ENCODE measurements at regions not wholly inside any gene's neighbourhood (a gene's known extent, or its start where the extent isn't known, plus 50 kb on each side); places are given as distances from the start of the nearest gene placed in this dataset.

- no peak for FAIRE-seq
- no peak for DNase-seq (ENCODE audit: low spot score)
Observed at GRCh38 chr12:98198261-98198982, 317.0 kb upstream of the TMPO start.

DNA sequence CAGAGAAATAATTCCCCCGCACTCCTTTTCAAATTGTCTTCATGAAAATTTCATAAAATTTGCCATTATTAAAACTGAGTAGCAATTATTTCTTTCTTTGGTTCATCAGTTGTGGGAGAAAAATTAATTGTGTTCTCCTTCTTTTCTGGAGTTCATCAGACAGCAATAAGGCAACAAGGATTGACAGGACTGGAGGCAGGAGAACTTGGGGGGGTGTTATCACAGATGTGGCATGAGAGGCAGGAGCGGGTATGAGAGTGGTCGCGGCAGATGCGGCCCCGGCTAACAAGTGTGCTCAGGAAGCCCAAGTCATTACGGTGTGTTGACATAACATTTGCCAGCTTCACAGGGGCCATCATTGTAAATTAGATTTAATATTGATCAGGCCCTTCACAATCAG lies 306.6 kb upstream of the TMPO start:
- FAIRE-seq (no peak), DNase-seq (ENCODE audit: low spot score) (no peak)

- DNase-seq (ENCODE audit: low spot score) = peak; percentile 9
- no peak for FAIRE-seq
Observed at GRCh38 chr12:98211909-98212695, 303.3 kb upstream of the TMPO start.

- no peak for FAIRE-seq
- DNase-seq (ENCODE audit: low spot score) = no peak
Observed at GRCh38 chr12:98213556-98213955, 301.8 kb upstream of the TMPO start.

DNA sequence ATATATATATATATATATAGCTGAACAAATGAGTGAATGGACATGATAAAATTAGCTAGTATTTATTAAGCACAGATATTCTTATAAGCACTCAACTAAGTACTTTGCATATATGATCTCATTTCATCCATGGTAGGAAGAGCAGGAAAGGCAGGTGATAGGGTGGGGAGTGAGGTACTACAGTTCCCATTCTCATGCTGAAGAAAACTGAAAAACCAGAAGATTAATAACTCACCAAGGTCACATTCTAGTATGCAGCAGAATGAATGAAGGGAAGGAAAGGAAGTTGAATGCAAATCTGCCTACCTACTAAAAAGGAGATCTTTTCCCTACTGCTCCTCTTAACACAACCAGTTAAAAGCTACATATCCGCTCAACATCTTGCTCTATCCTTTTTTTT lies 298.1 kb upstream of the TMPO start:
- DNase-seq (ENCODE audit: low spot score) (no peak), FAIRE-seq (no peak)

DNA sequence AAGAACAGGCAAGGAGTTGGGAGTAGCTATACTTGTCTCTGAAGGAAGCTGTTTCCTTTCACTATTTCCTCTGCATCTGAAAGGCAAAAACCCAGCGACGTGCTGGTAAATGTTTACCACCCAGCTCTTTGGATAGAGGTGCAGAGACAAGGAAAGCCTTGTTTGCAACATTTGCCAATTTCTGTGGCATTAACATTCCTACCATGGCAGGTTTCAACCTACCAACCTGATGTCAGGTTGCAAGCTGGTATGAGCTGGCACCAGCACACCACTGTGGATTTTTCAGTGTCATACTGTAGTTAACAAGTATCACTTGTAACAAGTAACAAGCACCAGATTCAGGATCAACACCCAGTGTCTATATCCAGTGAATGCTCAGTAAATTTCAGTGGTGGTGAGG lies 294.8 kb upstream of the TMPO start:
- DNase-seq (ENCODE audit: low spot score) = no peak
- FAIRE-seq = no peak

DNA sequence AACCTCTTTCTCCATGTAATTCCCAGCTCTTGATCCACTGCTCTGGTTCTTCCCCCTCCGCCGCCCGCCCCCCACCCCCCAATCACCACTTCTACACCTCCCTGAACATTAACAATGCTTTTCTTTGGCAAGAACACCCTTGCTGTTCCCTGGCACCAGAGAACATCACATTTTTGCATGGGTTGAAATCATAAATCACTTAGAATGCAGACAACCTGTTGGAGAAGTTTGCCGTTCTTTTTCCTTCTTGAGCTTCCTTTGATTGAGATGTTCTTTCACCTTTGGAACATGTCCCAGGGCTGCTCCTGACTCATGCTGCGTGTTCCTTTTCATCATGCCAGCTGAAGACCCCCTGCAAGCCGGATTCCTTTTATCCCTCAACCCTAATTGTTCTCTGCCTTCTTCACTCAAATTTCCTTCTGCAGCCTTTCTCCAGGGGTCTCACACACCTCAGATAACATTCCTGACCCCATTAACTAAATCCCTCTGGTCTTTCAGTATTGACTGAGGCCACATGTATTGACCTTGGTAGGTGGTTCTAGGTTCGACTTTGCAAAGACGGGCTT lies 294.1 kb upstream of the TMPO start:
- no peak for FAIRE-seq
- no peak for DNase-seq (ENCODE audit: low spot score)

- no peak for FAIRE-seq
- no peak for DNase-seq (ENCODE audit: low spot score)
Observed at GRCh38 chr12:98222135-98222534, 293.3 kb upstream of the TMPO start.

DNA sequence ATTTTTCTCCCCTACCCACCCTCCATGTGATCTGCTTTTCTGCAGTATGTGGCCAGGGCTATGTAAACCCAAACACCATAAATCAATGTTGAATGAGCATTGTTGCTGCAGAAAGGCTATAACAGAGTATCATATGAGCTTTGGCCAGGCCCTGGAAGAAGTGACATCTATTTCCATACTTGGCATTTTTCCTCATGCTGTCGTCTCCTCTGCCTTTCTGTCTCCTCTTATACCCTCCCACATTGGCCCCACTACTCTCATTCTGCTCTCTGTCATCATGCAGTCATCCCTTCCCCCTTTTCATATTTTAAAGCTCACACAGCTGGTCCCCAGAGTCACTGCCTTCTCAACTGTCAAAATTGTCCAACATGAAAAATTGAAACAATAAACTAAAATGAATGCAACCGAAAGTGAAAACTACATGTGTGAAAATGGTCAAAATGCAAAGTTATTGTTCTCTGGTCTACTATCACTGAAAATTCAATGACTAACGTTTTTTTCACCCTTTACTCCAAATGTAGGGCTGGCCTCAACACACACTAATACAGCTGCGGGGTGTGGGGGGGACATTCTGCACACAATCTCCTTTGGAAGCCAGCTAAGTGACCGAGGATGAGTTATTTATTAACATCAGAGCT lies 290.7 kb upstream of the TMPO start:
- FAIRE-seq (no peak), DNase-seq (ENCODE audit: low spot score) (no peak)

DNA sequence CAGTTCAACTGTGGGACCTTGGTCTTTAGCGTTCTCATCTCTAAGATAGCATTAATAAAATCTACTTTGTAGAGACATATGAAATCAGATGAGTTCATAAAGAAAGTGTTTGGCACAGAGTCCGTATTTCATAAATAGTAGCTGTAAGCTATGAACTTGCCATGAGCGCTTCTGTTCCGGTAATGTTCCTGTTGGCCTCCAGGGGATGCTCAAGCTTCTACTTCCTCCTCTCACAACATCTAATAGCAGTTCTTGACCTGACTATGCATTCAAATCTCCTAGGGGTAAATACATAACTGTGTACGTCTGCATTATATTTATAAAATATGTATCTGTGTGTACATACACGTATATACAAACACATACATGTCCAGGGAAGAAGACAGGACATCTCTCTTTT lies 288.2 kb upstream of the TMPO start:
- FAIRE-seq = no peak
- DNase-seq (ENCODE audit: low spot score) = no peak

DNA sequence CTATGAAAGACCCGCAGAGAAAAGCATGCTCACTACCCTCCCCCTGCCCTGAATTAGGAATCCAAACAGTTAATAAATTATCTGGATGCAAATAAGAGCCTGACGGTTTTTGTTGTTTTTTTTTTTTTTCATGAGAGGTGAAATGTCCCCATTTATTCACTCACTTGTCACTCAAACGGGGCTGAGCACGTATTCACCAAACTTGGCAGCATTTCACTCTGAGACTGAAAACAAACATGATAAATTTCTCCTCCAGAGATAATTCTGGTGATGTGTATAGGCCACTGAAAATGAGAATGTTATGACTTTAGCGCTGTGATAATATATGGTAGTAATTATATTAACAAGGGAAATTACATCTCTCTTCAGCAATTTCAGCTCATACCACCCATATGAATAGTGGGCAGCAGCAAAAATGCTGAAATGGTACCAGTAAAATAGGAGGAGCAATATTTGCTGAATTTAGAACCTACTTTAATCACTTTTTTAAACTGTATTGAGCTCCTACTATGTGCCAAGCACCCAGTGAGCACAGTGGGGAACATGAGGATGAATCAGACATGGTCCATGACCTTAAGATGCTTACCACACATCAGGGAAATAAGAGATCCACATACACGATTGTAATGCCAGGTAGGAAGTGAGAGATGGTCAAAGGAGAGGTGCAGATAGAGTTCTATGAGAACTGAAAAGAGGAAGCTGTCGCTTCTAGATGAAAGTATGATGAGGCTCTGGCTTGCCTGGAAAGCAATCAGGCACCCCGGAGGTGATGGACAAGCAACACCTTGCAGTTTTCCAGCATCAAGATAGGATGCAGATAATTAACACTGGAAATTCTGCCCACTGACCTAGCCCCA lies 286.5 kb upstream of the TMPO start:
- FAIRE-seq = no peak
- DNase-seq (ENCODE audit: low spot score) = no peak

DNA sequence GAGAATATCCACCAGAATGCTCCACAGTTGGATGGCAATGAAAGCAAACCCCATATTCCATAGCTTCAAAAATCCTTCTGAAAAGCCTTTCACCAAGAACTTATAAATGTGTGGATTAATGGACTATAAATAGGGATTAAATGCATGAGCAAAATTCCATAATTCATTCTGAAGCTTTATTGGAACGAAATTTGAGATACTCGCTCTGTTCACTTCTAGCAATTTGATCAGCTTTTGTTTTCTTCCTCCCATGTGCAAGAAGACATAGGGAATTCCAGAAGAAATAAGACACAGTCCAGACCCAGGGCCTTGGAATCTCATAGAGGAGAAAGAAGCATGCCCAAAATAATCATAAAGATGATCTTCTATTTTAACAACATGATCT lies 285.9 kb upstream of the TMPO start:
- no peak for DNase-seq (ENCODE audit: low spot score)
- no peak for FAIRE-seq

GRCh38 chr12:98232753-98233390 lies 282.5 kb upstream of the TMPO start:
- DNase-seq (ENCODE audit: low spot score) (no peak), FAIRE-seq (no peak)

GRCh38 chr12:98235301-98235700 lies 280.1 kb upstream of the TMPO start:
- FAIRE-seq = no peak

DNA sequence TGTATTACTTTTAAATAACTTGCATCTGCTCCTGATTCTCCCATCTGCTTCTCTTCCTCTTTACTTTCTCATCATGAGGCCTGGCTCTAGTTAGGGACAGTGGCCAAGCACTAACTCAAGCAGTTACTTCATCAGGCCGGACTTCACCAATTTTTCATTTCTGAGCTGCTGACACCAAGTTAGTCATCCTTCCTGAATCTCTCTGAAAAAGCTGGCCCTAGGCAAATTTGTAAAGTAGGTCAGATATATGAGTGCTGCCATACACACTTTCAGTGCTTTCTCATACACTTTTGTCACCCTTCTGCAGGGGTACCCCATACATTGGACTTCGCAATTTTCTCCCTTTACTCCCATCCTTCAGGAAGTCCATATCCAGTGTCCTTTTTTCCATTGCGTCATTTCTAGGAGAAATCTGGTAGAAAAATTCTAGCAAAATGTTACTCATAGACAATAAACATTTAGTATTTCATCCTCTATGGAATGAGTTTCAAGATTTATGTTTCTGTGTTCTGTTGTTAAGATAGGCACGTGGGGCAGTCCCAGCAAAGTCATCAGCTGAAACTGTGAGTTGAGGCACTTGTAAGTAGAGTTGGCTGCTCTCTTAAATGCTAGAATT lies 276.8 kb upstream of the TMPO start:
- no peak for FAIRE-seq
- no peak for DNase-seq (ENCODE audit: low spot score)

More at GRCh38 chr12:98235301-98235700, 280.1 kb upstream of the TMPO start:
- DNase-seq (ENCODE audit: low spot score) = no peak

- FAIRE-seq (no peak), DNase-seq (ENCODE audit: low spot score) (no peak)
Observed at GRCh38 chr12:98243190-98243589, 272.2 kb upstream of the TMPO start.

GRCh38 chr12:98244136-98244535 lies 271.3 kb upstream of the TMPO start:
- FAIRE-seq (no peak), DNase-seq (ENCODE audit: low spot score) (no peak)

- DNase-seq (ENCODE audit: low spot score) = no peak
Observed at GRCh38 chr12:98253207-98254037, 262.0 kb upstream of the TMPO start.

DNA sequence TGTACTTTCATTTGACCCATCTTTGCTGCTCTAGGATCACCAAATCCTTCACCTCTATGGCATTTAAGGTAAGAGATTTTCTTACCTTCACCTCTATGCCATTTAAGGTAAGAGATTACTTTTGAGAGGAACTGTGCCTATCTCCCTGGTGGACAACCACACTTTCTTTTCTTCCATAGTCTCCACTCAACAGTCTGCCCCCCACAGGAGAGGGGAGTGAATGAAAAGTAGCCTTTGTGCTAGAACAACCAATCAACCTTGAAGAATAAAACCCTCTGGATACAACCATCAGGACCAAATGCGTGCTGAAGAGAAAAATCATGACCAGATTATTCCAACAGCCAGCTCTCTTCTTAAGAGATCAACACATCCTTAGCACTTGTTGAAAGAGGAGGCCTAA lies 258.6 kb upstream of the TMPO start:
- DNase-seq (ENCODE audit: low spot score) = no peak
- no peak for FAIRE-seq

More at GRCh38 chr12:98253207-98254037, 262.0 kb upstream of the TMPO start:
- no peak for FAIRE-seq
